22Rv1 (cell line): ENCODE measurements at regions not wholly inside any gene's neighbourhood (a gene's known extent, or its start where the extent isn't known, plus 50 kb on each side); places are given as distances from the start of the nearest gene placed in this dataset.

Experiments
- CTCF ChIP-seq: fragments of 450-650 bp; IDR thresholded peaks from 2 replicates; pipeline ENCODE4 v1.5.1; 2017; ENCODE audit warnings: mild to moderate bottlenecking
- ZFX ChIP-seq: fragments of 450-650 bp; IDR thresholded peaks from 2 replicates; pipeline ENCODE4 v1.6.1; 2017; ENCODE audit warnings: antibody characterized with exemption, borderline replicate concordance

GRCh38 chr3:116837483-116837882 lies 127.9 kb downstream of the TUSC7 start:
- TF ChIP-seq CTCF (no peak), ZFX (no peak)
